H9 (cell line): ENCODE measurements at regions not wholly inside any gene's neighbourhood (a gene's known extent, or its start where the extent isn't known, plus 50 kb on each side); places are given as distances from the start of the nearest gene placed in this dataset.

Experiments used
- DNase-seq: peaks from one replicate; pipeline ENCODE4 v3.0.0-alpha.2; 2017
- H2AFZ ChIP-seq: one replicate; pipeline ENCODE4 v1.6.1; 2013; ENCODE audit warnings: mild to moderate bottlenecking, low read length, control low read depth, moderate library complexity
- H2AK5ac ChIP-seq: 2 replicates; pipeline ENCODE4 v1.6.1; 2013; ENCODE audit warnings: low read length, control low read depth, mixed read lengths; ENCODE audit not compliant: insufficient read length
- H2BK120ac ChIP-seq: one replicate; pipeline ENCODE4 v1.6.1; 2013; ENCODE audit warnings: low read depth, mild to moderate bottlenecking, low read length, control low read depth, inconsistent platforms; ENCODE audit not compliant: poor library complexity, severe bottlenecking
- H2BK12ac ChIP-seq: 2 replicates; pipeline ENCODE4 v1.6.1; 2013; ENCODE audit warnings: low read length, control low read depth, mixed read lengths, low read depth; ENCODE audit not compliant: insufficient read length
- H2BK15ac ChIP-seq: 2 replicates; pipeline ENCODE4 v1.6.1; 2013; ENCODE audit warnings: low read depth, low read length, control low read depth
- H2BK20ac ChIP-seq: one replicate; pipeline ENCODE4 v1.6.1; 2013; ENCODE audit warnings: low read depth, mild to moderate bottlenecking, low read length, control low read depth, inconsistent platforms; ENCODE audit not compliant: poor library complexity, severe bottlenecking
- H2BK5ac ChIP-seq: 2 replicates; pipeline ENCODE4 v1.6.1; 2013; ENCODE audit warnings: low read length, control low read depth, mixed read lengths; ENCODE audit not compliant: insufficient read length
- H3K14ac ChIP-seq: 2 replicates; pipeline ENCODE4 v1.6.1; 2013; ENCODE audit warnings: low read length, control low read depth; ENCODE audit not compliant: insufficient read depth
- H3K18ac ChIP-seq: 2 replicates; pipeline ENCODE4 v1.6.1; 2013; ENCODE audit warnings: low read depth, mild to moderate bottlenecking, mixed read lengths, low read length, control low read depth; ENCODE audit not compliant: insufficient read length
- H3K23ac ChIP-seq: 2 replicates; pipeline ENCODE4 v1.6.1; 2013; ENCODE audit warnings: low read length, control low read depth, mixed read lengths, low read depth; ENCODE audit not compliant: insufficient read length
- H3K23me2 ChIP-seq: 2 replicates; pipeline ENCODE4 v1.6.1; 2013; ENCODE audit warnings: low read depth, mild to moderate bottlenecking, mixed read lengths, low read length, control low read depth; ENCODE audit not compliant: insufficient read length, poor library complexity, severe bottlenecking
- H3K27ac ChIP-seq: 2 replicates; pipeline ENCODE4 v1.5.1; 2013; ENCODE audit warnings: low read length, control low read depth, mixed read lengths, low read depth; ENCODE audit not compliant: insufficient read length
- H3K27me3 ChIP-seq: 2 replicates; pipeline ENCODE4 v1.6.1; 2013; ENCODE audit warnings: low read length, control low read depth, inconsistent platforms; ENCODE audit not compliant: insufficient read depth
- H3K4ac ChIP-seq: 2 replicates; pipeline ENCODE4 v1.6.1; 2013; ENCODE audit warnings: low read depth, mild to moderate bottlenecking, control low read depth, inconsistent platforms, low read length, moderate library complexity
- H3K4me1 ChIP-seq: 2 replicates; pipeline ENCODE4 v1.6.1; 2013; ENCODE audit warnings: low read length, control low read depth, inconsistent platforms; ENCODE audit not compliant: insufficient read depth
- H3K4me2 ChIP-seq: 2 replicates; pipeline ENCODE4 v1.6.1; 2013; ENCODE audit warnings: low read length, control low read depth, mixed read lengths; ENCODE audit not compliant: insufficient read length, insufficient read depth
- H3K56ac ChIP-seq: 2 replicates; pipeline ENCODE4 v1.6.1; 2013; ENCODE audit warnings: low read depth, mild to moderate bottlenecking, mixed read lengths, low read length, control low read depth; ENCODE audit not compliant: insufficient read length
- H3K79me1 ChIP-seq: 2 replicates; pipeline ENCODE4 v1.6.1; 2013; ENCODE audit warnings: low read depth, mild to moderate bottlenecking, moderate library complexity, low read length, control low read depth, inconsistent platforms; ENCODE audit not compliant: insufficient read depth, poor library complexity, severe bottlenecking
- H3K79me2 ChIP-seq: 2 replicates; pipeline ENCODE4 v1.6.1; 2013; ENCODE audit warnings: low read length, control low read depth, inconsistent platforms; ENCODE audit not compliant: insufficient read depth
- H3K9ac ChIP-seq: 2 replicates; pipeline ENCODE4 v1.6.1; 2013; ENCODE audit warnings: low read length, control low read depth, mixed read lengths; ENCODE audit not compliant: insufficient read length; ENCODE audit errors: extremely low read depth
- H3K9me3 ChIP-seq: one replicate; pipeline ENCODE4 v1.6.1; 2013; ENCODE audit warnings: low read depth, low read length, inconsistent platforms; ENCODE audit not compliant: control insufficient read depth
- H3T11ph ChIP-seq: one replicate; pipeline ENCODE4 v1.6.1; 2013; ENCODE audit warnings: mild to moderate bottlenecking, low read length, control low read depth, inconsistent platforms
- H4K20me1 ChIP-seq: one replicate; pipeline ENCODE4 v1.6.1; 2013; ENCODE audit not compliant: control insufficient read depth, insufficient read length, insufficient read depth
- H4K5ac ChIP-seq: 2 replicates; pipeline ENCODE4 v1.6.1; 2013; ENCODE audit warnings: low read depth, mild to moderate bottlenecking, mixed read lengths, low read length, control low read depth; ENCODE audit not compliant: insufficient read length
- H4K8ac ChIP-seq: replicated peaks from 2 replicates; pipeline ENCODE4 v1.6.1; 2013; ENCODE audit warnings: low read length, control low read depth, mixed read lengths, low read depth; ENCODE audit not compliant: insufficient read length
- H4K91ac ChIP-seq: 2 replicates; pipeline ENCODE4 v1.6.1; 2013; ENCODE audit warnings: low read depth, mild to moderate bottlenecking, moderate library complexity, mixed read lengths, low read length, control low read depth; ENCODE audit not compliant: insufficient read length
- H3K27ac Mint-ChIP-seq, 3 experiments: 2 replicates in 2 of 3; 3 replicates in 1 of 3; pipeline ENCODE4 v1.8.0; 2020 to 2021; ENCODE audit warnings: mixed read lengths in 3 of 3, mild to moderate bottlenecking in 1 of 3, moderate library complexity in 1 of 3
- H3K27me3 Mint-ChIP-seq: 2 replicates; pipeline ENCODE4 v1.8.0; 2021; ENCODE audit warnings: low read depth, mild to moderate bottlenecking, moderate library complexity, mixed read lengths
- H3K36me3 Mint-ChIP-seq, 3 experiments: 2 replicates in 2 of 3; 3 replicates in 1 of 3; pipeline ENCODE4 v1.8.0; 2020 to 2021; ENCODE audit warnings: low read depth in 3 of 3, mixed read lengths in 3 of 3; ENCODE audit not compliant: insufficient read depth in 1 of 3
- H3K4me1 Mint-ChIP-seq, 2 experiments: 2 replicates each; pipeline ENCODE4 v1.8.0; 2020; ENCODE audit warnings: mixed read lengths in 2 of 2
- H3K4me3 Mint-ChIP-seq, 2 experiments: 2 replicates in 1 of 2; 3 replicates in 1 of 2; pipeline ENCODE4 v1.8.0; 2020 to 2021; ENCODE audit warnings: mild to moderate bottlenecking in 2 of 2, mixed read lengths in 2 of 2, moderate library complexity in 1 of 2
- H3K9me3 Mint-ChIP-seq, 2 experiments: 2 replicates in 1 of 2; 3 replicates in 1 of 2; pipeline ENCODE4 v1.8.0; 2020; ENCODE audit warnings: mild to moderate bottlenecking in 2 of 2, mixed read lengths in 2 of 2, moderate library complexity in 1 of 2
- CTCF ChIP-seq: fragments of 200-600 bp; sonication (generic); conservative IDR thresholded peaks from 3 replicates; pipeline ENCODE4 v1.8.0; 2021; ENCODE audit warnings: antibody characterized with exemption, mild to moderate bottlenecking
- WGBS: extraction: QIAGEN DNeasy Blood & Tissue Kit; methylation state at CpG from one replicate; pipeline ENCODE4 v1.1.7; 2013; ENCODE audit warnings: missing lambda C conversion rate, low lambda C conversion rate, mixed read lengths; ENCODE audit not compliant: insufficient read length; ENCODE audit errors: extremely low coverage; 5-methylcytosine and 5-hydroxymethylcytosine counted together

DNA sequence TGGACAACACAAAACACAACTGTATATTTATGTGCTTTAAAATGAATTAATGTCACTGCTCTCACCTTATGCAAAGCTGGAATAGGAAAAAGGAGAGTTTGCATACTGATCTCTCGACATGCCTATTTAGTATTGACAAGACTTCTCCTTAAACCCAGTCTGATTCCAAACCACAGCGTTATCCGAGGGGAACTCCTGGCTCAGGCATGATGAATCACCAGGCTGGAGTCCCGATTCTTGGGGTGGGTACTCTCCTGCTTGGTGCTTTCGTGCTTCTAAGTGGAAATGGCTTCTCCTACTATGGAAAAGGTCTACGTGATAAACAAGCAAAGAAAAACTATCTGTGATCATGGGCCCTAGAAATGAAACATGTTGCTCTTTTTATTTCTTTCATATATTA lies 88.9 kb upstream of the SLC35G4 start:
- H4K5ac ChIP-seq, result no peak overlapping the region
- no peak for TF ChIP-seq CTCF
- no peak overlapping the region for H4K8ac ChIP-seq
- H3K4me1 ChIP-seq, result no peaks in the 10 kb centered on the region
- no peak for DNase-seq
- H3K14ac ChIP-seq, result no peak overlapping the region
- no peak overlapping the region for H3K9ac ChIP-seq
- H4K91ac ChIP-seq, result no peak overlapping the region
- no peak overlapping the region for H3K18ac ChIP-seq
- WGBS, result no CpG with 5 or more reads among the region's 6 CpGs
- no peak overlapping the region for H2BK20ac ChIP-seq
- H3T11ph ChIP-seq, result no peak overlapping the region
- no peaks in the 10 kb centered on the region for H3K9me3 Mint-ChIP-seq
- no peak overlapping the region for H3K27ac ChIP-seq
- H2BK12ac ChIP-seq, result no peak overlapping the region
- H3K27me3 Mint-ChIP-seq, result peaks cover 11% of the 10 kb centered on the region
- no peak overlapping the region for H2BK15ac ChIP-seq
- H3K36me3 Mint-ChIP-seq, result no peaks in the 10 kb centered on the region
- H3K23me2 ChIP-seq, result no peaks in the 10 kb centered on the region
- H3K4me3 Mint-ChIP-seq, result no peak overlapping the region
- no peaks in the 10 kb centered on the region for H3K79me1 ChIP-seq
- no peak overlapping the region for H3K27ac Mint-ChIP-seq
- no peak overlapping the region for H2AFZ ChIP-seq
- H2BK5ac ChIP-seq, result no peak overlapping the region
- H3K4me2 ChIP-seq, result no peak overlapping the region
- no peaks in the 10 kb centered on the region for H4K20me1 ChIP-seq
- peaks cover 3 to 7% of the 10 kb centered on the region in 2 experiments; a peak in 3 of 4 replicates for H3K4me1 Mint-ChIP-seq
- H3K4ac ChIP-seq, result no peak overlapping the region
- H3K27me3 ChIP-seq, result no peaks in the 10 kb centered on the region
- no peak overlapping the region for H2BK120ac ChIP-seq
- H3K23ac ChIP-seq, result no peak overlapping the region
- no peak overlapping the region for H2AK5ac ChIP-seq
- H3K9me3 ChIP-seq, result no peaks in the 10 kb centered on the region
- H3K79me2 ChIP-seq, result no peaks in the 10 kb centered on the region
- H3K56ac ChIP-seq, result no peak overlapping the region
